GM18909 (cell line): ENCODE measurements at regions not wholly inside any gene's neighbourhood (a gene's known extent, or its start where the extent isn't known, plus 50 kb on each side); places are given as distances from the start of the nearest gene placed in this dataset.

Experiments used
- ATAC-seq: cut with Tn5 transposase; IDR thresholded peaks from one replicate; pipeline ENCODE4 v1.9.1; 2021; ENCODE audit warnings: mild to moderate bottlenecking; ENCODE audit not compliant: unreplicated experiment, poor library complexity

DNA sequence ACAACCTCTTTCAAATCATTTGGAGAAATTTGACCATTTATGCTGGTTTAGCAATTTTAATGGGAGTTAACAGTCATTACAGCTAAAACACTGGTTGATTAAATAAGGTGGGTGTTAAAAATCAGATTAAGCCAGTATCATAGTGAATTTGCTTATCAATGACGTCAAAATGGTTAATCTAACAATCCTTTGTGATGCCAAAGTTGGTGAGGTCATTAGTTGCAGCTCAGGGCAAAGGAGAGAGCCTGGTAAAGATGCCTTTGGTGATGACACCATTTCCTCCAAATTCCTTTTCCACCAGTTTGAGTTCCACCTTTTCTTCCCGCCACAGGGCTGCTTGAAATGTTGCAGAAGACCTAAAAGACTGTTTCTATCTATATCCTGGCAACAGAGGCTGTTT, 757.1 kb upstream of the PIK3C3 start:
- ATAC-seq: no peak

- no peak for ATAC-seq
Observed at GRCh38 chr18:41170346-41170745, 784.7 kb upstream of the PIK3C3 start.

DNA sequence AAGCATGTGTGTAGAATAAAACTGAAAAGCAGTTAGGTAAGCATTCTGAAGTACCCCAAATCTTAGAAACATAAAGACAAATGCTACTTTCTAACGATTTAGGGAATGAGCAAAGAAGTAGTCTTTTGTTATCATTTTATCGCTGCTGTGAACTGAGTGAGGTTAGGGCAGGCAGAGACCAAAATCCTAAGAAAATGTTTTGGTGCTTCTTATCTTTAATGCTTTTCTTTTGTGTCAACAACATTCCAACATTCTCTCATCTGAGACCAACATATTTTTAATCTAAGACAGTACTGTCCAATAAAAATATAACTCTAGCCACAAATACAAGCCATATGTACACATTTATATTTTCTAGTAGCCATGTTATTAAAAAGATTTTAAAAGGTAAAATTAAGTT, 789.4 kb upstream of the PIK3C3 start:
- no peak for ATAC-seq

GRCh38 chr18:41162781-41163180, 792.3 kb upstream of the PIK3C3 start:
- no peak for ATAC-seq

- ATAC-seq: no peak
Observed at GRCh38 chr18:41162191-41162590, 792.8 kb upstream of the PIK3C3 start.

GRCh38 chr18:41155910-41156851, 798.9 kb upstream of the PIK3C3 start:
- ATAC-seq: no peak

DNA sequence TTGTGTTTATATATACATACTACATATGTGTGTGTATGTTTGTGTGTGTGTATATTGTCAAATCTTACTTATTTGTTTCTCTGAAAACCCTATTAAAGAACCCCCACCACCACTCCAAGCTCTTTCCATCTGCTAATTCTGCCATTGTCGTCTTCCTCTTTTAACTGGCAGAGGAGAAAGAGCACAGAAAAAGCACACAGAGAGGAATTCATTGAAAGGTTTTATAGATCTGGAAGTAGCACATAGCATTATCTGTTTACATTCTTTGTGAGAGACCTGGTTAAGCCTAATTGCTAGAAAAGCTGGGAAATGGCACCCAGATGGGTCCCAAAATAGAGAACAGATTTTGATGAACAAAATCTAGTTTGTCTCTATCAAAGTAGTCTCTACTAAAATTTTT, 800.0 kb upstream of the PIK3C3 start:
- ATAC-seq: no peak

GRCh38 chr18:41153871-41154270, 801.2 kb upstream of the PIK3C3 start:
- ATAC-seq: no peak

DNA sequence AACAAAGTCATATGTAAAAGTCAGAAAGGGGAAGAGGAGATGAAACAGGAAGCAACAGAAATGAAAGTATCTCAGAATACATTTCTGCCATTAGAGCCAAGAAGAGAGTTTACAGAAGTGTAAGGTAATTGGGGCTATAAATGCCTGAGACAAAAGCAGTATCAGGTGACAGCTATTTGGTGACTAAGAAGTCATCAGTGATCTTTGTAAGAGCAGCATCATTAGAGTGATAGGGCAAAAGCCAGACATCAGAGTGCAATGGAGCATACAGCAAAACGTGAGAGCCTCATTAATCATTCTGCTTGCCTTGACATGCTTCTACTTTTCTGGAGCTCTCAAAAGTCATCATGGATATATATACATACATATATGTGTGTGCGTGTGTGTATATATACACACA, 804.7 kb upstream of the PIK3C3 start:
- no peak for ATAC-seq

GRCh38 chr18:41146301-41146700, 808.7 kb upstream of the PIK3C3 start:
- no peak for ATAC-seq

DNA sequence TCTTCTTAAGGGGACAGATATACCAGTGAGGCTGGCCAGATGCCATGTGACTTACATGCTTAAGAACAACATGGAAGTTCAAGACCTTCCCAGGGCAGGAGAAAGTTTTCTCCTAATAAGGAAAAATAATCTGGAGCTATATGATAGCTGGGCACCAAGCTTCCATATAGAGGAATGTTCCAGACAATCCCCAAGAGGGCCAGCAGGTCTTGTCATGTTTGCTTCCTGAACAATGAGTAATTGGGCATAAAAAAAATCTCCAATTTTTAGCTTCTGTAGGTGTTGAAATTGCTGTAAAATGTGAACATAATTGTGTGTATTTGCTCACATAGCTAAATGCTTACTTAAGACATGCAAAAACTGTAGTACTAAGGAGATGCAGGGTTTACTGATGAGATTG, 809.5 kb upstream of the PIK3C3 start:
- ATAC-seq: no peak

DNA sequence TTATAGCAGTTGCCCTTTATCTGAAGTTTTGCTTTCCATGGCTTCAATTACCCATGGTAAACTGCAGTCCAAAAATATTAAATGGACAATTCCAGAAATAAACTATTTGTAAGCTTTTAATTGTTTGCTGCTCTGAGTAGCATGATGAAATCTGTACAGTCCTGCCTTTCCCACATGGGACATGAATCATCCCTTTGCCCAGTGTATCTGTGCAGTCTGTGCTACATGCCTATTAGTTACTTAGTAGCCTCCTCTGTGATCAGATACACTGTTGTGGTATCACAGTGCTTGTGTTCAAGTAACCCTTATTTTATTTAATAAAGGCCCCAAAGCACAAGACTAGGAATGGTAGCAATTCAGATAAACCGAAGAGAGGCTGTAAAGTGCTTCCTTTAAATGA, 810.6 kb upstream of the PIK3C3 start:
- ATAC-seq: no peak

DNA sequence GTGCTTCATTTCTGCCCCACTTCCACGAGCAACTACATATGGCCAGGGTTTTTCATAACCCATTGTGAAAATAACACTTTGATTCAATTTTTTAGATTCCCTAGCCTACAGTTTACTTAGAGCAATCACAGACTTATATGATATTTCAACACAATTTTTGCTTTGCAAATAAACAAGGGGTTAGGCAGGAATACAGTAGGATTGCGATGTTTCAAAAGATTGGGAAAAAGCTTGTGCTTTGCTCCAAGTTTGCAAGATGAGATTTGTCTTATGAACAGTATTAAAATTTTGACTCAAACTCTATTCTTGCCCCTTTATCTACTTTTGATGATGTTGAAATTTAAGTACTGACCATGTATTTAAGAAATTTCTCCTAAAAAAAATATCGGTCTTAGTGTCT, 814.5 kb upstream of the PIK3C3 start:
- no peak for ATAC-seq

DNA sequence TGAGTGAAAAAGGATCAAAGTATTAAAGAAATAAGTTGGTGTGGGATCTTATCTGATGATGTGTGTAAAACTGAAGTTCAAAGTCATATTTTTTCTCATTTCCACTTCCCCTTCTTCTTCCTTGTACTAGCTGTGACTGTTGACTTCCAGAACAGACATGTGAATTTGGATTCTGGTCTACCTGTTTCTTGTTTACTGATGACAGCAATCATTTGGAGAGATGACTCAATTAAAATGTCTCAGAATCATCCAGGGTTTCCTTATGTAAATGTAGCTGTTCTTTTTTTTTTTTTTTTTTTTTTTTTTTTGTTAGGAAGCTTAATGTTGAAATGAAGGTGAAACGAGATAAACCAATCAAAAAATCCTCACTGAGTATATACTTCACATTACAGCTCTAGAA, 819.9 kb upstream of the PIK3C3 start:
- no peak for ATAC-seq

DNA sequence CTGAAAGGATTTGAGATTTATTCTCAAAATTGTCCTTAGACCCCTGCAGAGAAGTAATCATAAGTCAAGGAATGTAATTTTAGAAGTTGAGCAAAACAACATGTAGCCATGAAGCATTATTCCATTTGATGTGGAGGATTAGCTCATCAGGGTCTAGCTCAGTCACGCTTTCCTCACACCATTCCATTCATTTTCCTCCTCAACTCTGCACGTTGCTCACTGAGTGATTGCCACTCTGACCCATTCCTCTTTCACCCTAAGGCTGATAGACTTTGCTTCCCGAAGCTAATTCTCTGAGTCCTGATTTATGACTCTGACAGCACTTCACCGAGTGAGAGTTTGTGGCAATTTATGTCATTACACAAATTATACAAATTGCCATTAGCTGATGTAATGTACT, 820.6 kb upstream of the PIK3C3 start:
- no peak for ATAC-seq

- no peak for ATAC-seq
Observed at GRCh38 chr18:41131050-41131449, 824.0 kb upstream of the PIK3C3 start.

- no peak for ATAC-seq
Observed at GRCh38 chr18:41128545-41128944, 826.5 kb upstream of the PIK3C3 start.

- ATAC-seq: no peak
Observed at GRCh38 chr18:41128126-41128525, 826.9 kb upstream of the PIK3C3 start.

DNA sequence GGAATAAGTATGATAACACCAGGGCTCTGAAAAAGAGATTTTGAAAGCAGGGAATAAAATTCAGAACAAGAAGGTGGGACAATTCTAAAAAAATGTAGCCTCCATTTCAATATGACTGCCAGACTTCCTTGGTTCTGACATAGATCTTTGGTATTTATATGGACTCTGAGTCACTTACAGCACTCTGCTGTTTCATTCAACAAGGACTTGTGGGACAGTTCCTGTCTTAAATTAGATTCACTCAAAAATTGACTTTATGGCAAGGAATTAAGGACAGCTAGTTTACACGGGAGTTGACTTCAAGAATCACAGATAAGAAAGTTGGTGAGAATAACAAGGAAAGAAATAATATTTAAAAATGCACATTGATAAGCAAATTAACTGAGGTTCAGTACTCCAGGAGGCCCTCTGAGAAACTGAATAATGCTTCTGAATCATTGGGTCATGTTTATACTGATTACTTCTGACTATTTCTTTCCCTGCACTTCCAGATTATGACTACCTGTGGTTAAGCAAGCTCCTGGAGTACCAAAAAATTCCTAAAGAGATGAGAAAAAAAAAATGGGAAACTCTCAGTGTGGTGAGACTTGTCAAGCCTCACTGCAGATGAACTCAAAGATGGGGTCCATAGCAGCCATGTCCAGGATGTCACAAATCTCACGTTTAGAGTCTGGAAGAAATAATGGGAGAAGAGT, 828.3 kb upstream of the PIK3C3 start:
- no peak for ATAC-seq

GRCh38 chr18:41121116-41121826, 833.8 kb upstream of the PIK3C3 start:
- ATAC-seq: no peak

- ATAC-seq: no peak
Observed at GRCh38 chr18:41119031-41119430, 836.0 kb upstream of the PIK3C3 start.
